ENCODE measurements at regions not wholly inside any gene's neighbourhood (a gene's known extent, or its start where the extent isn't known, plus 50 kb on each side); places are given as distances from the start of the nearest gene placed in this dataset.
"Not testable (repeated sequence)": the region's sequence is repeated elsewhere in the genome, so short reads cannot be mapped to it uniquely, and the experiment has no call there.

DNA sequence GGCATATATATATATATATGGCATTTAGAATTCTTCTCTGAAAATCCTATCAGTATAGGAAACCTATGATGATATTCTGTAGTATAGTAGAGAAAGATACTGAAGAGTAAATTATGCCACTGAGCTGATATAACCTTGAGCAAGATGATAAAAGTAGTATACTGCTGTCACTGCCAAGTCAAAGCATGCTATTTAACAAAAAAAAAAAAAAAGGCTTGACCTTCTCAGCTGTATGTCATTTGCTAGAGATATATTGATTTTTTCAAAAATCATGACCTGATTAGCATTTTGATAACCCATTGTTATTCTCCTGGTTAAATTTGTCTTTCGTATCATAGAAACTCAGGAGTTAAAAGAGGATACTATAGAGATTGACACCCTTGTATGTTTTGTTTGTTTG lies 299.4 kb downstream of the ADAMTS20 start:
- DNase-seq (ENCODE audit: low read depth) = no peak

DNA sequence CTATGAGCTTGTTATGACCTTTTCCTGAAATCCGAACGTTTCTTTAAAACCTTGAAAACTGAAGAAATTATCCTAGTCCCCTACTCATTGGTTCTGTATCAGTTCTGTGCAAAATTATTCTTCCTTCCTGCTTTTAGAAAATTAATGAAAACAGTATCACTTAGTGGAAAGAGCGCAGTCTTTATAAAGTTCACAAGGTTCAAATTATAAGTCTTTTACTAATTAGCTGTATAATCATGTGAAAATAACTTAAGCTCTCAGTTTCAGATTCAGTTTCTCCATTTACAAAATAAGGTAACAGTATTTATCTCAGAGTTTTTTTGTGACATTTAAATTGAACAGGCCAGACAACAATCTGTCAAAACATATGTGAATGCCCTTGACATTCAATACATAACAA lies 306.1 kb downstream of the ADAMTS20 start:
- no peak for DNase-seq (ENCODE audit: low read depth)

DNA sequence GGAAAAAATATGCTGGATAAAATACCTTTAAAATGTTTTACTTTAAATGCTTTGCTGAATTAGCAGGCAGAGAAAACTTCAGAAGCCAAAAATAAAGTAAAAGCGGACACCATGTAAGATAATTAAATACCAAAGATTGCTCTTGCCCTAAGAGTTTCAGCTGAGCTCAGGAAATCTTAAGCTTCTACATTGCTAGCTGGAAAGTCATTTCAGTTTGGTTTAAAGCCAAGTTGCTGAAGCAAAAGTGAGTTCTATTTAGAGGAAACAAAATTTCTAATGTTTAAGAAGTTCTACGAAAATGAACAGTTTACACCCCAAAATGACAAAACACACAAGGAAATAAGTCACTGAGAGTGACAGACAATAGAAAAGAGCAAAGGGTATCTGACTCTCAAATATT lies 310.0 kb downstream of the ADAMTS20 start:
- DNase-seq (ENCODE audit: low read depth) = peak; percentile 21

DNA sequence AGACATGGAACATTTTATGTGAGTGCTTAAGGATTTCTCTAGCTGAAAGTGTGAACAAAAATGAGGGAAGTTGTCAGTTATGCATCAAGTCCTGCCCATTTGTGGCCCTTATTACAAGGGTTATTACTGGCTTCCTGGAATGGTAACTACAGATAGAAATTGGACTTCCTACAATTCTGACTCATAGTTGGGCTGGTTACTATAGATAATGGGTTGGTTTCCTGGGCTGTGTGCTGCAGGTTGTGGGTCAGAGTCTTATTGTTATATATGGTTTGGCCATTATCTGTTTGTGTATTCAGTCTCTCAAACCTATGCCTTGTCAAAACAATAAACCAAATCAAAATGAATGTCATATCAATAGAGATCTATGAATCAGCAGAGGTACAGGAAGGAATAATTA lies 313.7 kb downstream of the ADAMTS20 start:
- DNase-seq (ENCODE audit: low read depth) = no peak

DNA sequence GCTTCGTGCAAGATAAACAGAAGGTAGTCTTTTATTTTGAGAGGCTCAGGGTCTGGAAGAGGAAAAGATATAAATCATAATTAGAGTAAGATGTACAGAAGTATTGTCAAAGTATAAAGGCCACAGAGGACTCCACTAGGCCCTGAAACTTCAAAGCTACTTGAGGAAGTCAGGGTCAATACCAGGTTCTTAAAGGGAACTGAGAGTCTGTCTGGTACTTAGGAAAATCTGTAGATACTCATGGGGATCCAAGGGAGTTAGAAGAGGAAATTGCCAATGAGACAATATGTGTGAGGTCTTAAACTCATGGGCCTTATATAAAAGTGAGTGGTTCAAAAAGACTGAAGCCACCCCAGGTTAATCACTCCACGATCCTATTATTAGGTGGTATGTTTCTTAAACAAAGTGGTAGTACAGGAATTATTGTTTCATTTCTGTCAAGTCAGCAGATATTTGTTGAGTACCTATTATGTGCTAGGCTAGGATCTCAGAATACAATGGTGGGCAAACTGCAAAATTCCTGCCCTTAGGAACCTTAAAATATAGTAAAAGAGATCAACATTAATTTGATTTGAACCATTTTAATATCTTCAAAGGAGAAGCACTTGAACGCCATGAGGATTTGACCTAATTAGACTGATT lies 314.6 kb downstream of the ADAMTS20 start:
- DNase-seq (ENCODE audit: low read depth) = no peak

DNA sequence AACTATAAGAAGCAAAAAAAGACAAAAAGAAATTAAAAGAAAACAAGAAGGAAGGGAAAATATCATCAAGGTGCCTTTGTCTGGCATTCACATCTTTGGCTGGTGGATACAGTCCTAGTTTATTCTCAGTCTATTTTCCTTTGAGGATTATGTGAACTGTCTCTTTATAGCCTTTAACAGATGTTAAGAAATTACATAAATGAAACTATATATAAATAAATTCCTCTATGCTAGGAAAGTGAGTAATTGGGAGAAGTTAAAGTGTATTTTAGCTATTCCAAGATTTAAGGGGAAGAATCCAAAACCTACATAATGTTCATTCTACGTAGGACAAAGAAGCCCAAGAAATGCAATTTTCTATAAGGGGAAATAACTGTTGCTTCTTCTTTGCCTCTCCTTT lies 316.3 kb downstream of the ADAMTS20 start:
- no peak for DNase-seq (ENCODE audit: low read depth)

DNA sequence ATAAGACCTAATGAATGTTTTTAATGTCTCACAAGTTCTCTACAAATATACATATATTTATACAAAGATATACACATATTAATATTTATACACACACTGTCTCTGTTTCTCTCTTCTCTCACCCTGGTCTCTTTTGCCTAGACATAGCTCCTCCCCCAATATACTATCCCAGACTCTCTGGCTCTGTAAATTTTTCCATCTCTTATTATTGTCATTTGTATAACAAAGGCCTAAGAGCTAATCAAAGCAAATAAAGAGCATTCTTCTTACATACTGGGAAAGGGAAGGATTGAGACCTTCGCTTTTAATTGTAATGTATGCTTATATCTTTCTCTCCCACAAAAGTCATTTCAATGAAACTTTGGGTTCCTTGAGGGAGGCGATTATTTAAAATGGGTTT lies 318.1 kb downstream of the ADAMTS20 start:
- DNase-seq (ENCODE audit: low read depth) = no peak

DNA sequence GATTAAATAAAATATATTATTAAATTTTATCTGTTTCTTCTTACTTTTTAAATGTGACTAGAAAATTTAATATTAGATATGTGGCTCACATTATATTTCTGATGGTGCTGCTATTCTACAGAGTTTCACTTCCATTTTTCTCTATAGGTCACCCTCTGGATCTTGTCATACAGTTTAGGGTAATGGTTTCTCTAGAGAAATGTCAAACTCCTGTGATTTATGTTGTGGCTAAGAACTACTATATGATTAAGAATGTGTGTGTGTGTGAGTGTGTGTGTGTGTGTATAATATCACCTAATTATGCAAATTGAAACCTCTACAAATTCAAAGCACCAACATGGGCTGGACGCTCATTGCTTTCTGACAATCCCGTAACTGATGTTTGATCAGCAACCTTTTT lies 325.9 kb downstream of the ADAMTS20 start:
- no peak for DNase-seq (ENCODE audit: low read depth)

DNA sequence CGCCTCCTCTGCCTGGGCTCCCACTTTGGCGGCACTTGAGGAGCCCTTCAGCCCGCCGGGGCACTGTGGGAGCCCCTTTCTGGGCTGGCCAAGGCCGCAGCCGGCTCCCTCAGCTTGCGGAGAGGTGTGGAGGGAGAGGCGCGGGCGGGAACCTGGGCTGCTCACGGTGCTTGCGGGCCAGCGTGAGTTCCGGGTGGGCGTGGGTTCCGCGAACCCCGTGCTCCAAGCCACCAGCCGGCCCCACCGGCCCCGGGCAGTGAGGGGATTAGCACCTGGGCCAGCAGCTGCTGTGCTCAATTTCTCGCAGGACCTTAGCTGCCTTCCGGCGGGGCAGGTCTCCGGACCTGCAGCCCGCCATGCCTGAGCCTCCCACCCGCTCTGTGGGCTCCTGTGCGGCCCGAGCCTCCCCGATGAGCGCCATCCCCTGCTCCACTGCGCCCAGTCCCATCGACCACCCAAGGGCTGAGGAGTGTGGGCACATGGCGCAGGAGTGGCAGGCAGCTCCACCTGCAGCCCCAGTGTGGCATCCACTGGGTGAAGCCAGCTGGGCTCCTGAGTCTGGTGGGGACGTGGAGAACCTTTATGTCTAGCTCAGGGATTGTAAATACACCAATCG lies 327.7 kb downstream of the ADAMTS20 start:
- not testable (repeated sequence) for DNase-seq (ENCODE audit: low read depth)

DNA sequence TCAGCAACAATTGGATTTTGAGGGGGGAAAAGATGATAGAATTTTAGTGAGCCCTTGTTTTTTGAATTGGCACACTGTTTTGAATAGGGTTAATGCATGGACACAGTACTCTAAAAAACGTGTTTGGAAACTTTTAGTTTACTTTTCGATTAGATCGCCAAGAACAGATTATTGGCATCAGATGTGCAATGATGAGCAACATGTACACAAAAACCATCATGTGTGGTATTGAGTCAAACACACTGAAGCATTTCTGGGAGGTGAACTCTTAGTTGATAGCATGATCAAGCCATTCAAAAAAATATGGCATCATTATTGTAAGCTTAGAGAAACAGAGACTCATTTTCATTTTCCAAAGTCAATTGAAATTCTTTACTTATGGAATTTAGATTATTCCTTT lies 329.2 kb downstream of the ADAMTS20 start:
- DNase-seq (ENCODE audit: low read depth) = peak; percentile 91

DNA sequence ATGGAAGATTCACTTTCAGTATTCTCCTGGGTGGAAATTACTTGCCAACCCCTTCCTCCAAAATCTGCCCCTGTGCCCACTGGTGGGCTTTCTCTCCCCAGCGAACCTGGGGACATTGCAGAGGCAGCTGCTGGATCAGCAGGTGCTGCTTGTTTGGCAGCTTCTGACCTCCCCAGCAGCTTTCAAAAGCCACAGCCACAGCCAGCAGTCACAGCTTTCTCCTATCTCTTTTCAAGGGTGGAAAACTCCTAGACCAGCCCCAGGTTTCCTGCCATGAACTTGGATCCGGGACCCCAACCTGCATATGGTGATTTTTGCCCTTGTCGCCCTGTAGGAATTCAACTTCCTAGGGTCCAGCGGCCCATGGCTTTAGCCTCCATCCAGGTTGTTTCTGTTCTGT lies 330.8 kb downstream of the ADAMTS20 start:
- DNase-seq (ENCODE audit: low read depth) = no peak

DNA sequence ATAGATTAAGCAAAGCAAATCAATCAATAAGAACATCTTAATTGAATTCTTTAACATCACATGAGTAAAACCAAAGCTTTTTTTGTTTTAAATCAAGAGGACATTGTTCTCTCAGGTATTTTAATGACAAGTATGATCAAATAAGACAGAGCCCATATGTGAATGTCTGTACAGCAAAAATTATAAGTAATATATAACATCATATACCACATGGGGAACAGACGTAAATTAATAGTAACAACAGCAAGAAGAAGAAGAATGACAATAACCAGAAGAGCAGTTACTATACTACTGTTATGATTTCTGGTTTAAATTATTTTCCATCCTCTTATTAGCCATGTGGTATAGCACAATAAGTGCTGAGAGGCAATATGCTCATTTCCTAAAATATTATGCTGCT lies 335.5 kb downstream of the ADAMTS20 start:
- DNase-seq (ENCODE audit: low read depth) = no peak

DNA sequence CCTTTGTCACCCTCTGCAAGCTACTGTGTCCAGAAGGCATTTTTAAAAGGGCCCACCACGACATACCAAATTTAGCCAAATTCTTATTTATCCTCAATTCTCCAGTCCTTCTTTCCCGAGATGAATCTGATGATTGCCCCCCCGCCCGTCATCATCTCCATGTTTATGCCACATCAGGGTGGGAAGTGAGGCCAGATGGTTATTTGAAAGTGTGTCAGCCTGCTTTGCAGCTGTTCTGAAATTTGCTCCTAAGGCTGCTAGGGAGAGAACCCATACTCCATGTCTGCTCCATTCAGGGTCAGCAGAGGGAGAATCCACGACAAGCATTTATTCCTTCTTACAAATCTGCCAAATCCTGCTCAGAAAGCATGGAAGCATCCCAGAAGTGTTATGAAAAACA lies 337.8 kb downstream of the ADAMTS20 start:
- DNase-seq (ENCODE audit: low read depth) = no peak

DNA sequence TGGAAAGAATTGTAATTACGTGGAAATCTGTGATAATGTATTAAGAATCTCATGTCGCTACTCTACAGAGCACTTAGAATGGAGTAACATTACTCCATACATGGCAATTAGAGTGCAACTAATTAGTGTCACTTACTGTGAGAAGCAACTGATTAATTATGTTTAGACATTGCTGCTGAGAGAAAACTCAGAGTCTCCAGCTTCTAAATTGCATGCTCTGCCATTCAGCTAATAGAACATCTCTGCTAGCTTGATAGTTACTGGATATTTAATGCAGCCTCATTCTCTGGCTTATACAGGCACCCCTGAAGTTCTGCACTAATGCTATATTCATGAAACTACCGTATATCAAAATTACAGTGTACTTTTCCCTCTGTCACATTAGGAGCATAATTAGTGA lies 338.4 kb downstream of the ADAMTS20 start:
- no peak for DNase-seq (ENCODE audit: low read depth)

DNA sequence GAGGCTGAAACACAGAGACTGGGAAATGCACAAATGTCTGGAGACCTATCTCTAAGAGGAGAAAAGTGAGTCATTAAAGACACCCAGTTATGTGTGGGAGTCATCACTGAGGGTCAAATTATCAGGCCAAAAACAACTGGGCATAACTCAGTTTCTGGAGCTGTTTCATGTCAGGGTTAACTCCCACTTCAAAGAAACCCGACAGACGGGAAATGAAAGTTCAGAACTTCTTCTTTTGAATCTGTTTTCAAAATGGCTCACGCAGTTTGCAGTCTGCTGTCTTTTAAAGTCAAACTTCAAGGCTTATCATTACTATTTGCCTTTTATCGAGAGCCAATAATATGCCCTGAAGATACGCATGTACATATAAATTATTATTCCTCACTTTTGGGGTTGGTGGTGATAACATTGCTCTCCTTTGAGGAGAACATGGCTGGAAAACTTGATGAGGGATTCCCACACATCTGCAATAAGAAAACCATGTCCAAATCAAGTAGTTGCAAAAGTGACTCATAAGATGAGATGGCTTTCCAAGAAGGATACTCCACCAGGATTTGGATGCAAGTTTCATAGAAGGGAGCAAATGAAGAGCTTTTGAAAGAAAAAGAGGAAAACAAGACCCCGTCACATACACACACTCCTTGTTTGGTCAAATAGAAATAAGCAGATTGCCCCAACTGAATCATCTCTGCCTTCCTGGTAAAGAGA lies 341.4 kb downstream of the ADAMTS20 start:
- DNase-seq (ENCODE audit: low read depth) = peak; percentile 21

DNA sequence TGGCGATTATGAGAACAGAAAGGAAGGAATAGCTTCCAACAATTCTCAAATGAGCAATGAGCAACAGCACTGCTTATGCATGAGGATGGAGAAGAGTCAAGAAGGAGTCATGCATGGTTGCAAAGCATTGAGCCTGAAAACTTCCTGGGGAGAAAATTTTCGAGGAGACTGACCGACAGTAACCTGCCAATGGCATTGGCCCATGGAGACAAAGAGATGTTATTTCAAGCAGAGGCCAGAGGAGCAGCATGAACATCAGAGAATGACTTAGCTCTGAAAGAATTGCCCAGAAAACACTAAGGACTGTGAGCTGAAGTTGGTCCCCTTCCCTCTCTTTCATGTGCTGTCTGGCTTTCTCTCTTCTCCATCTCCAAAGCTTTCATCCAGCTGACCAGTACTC lies 343.4 kb downstream of the ADAMTS20 start:
- DNase-seq (ENCODE audit: low read depth) = peak; percentile 86

DNA sequence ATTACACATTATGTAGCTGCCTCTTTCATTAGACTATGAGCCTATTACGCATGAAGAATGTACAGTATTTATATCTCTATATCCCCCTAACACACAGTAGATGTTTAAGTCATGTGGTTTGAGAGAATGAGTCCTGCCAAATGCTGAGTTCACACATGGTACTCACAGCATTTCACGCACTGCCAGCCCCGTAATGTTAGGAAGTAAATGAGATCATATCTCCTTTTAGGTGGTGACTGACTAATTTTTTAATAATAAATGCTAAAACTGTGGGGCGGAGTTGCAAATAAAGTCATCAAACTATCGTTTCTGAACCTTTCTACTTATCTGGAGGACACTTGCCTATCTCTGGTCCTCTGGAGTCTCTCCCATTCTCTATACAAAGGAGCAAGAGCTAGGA lies 343.8 kb downstream of the ADAMTS20 start:
- no peak for DNase-seq (ENCODE audit: low read depth)

DNA sequence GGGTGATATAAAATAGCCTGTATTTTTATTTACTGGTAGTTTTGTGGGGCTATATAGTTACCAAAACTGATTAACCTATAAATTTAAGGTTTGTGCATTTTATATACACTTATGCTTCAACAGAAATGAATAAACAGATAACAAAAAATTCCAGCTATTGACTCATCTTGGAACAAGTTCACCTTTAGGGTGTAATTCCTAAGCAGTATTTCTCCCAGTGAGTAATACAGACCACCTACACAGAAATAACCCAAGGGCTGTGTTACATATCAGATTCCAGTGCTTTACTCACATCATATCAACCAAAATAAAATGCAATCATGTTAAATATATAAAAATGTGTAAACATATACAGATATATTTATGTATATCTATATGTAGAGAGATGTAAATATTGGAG lies 345.6 kb downstream of the ADAMTS20 start:
- DNase-seq (ENCODE audit: low read depth) = no peak

DNA sequence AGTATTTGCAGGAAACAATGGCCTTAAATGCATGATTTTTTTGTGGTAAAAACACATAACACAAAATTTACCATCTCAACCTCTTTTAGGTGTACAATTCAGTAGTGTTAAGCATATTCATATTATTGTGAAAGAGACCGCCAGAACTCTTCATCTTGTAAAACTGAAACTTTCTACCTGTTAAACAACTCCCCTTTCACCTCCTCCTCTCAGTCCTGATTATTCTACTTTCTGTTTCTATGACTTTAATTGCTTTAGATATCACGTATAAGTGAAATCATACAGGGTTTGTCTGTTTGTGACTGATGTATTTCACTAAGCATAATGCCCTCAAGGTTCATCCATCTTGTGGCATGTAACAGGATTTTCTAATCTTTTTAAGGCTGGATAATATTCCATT lies 353.4 kb downstream of the ADAMTS20 start:
- DNase-seq (ENCODE audit: low read depth) = no peak

DNA sequence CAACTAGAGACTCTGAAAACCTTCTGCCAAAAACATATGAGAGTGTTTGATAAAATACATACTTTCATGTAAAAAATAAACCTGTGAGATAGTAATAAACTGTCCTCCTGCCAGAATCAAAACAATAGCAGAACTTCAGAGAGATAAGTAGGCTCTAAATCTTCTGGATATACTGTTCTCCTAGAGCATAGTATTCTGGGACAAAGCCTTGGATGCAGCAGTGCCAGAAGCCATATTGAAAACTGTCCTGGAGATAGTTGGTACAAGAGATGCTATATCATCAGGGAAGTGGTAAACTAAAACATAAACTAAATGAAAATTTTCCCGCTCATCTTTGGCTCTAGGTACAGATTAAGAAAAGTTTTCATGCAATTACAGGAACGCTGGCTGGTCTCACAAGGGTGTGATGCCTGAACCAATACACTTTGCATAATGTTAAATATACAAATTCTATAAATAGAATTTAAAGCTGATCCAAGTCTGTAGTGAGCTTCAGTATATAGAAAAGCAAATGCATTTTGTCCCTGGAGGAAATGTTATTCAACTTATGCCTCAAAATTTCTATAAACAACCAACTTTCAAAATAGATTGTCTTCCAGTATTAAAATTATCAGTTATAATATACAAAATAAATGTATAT lies 355.6 kb downstream of the ADAMTS20 start:
- no peak for DNase-seq (ENCODE audit: low read depth)

DNA sequence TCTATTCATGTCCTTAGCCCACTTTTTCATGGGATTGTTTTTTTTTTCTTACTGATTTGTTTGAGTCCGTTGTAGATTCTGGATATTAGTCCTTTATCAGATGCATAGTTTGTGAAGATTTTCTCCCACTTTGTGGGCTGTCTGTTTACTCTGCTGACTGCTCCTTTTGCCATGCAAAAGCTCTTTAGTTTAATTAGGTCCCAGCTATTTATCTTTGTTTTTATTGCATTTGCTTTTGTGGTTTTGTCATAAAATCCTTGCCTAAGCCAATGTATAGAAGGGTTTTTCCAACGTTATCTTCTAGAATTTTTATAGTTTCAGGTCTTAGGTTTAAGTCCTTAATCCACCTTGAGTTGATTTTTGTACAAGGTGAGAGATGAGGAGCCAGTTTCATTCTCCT lies 358.9 kb downstream of the ADAMTS20 start:
- not testable (repeated sequence) for DNase-seq (ENCODE audit: low read depth)

DNA sequence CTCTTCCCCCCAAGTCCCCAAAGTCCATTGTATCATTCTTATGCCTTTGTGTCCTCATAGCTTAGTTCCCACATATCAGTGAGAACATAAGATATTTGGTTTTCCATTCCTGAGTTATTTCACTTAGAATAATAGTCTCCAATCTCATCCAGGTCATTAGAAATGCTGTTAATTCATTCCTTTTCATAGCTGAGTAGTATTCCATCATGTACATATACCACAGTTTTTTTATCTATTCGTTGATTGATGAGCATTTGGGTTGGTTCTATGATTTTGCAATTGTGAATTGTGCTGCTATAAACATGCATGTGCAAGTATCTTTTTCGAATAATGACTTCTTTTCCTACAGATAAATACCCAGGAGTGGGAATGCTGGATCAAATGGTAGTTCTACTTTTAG lies 359.6 kb downstream of the ADAMTS20 start:
- not testable (repeated sequence) for DNase-seq (ENCODE audit: low read depth)

DNA sequence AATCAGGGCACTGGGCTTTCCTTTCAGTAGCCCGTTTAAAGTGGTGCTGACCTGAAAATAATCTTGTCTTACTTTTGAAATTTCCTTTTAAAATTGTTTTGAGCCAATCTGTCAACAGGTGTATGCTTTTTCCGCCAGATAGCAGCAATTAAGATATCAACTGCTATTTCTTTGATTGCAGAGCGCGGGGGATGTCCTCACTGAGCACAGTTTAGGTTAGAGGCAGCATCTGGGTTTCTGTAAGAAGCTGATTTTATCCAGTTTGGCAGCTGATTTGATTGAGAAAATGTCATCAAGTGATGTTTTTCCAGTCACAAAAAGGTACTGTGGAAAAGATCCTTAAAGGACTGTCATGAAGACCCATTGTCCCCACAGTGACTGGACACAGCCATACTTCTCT lies 371.8 kb downstream of the ADAMTS20 start:
- DNase-seq (ENCODE audit: low read depth) = no peak
